HCT116 (cell line): ENCODE measurements at regions not wholly inside any gene's neighbourhood (a gene's known extent, or its start where the extent isn't known, plus 50 kb on each side); places are given as distances from the start of the nearest gene placed in this dataset.

Experiments
- ATAC-seq: fragments of 200-7000 bp; cut with Tn5 transposase; 2 replicates; pipeline ENCODE4 v1.9.1; 2020; ENCODE audit warnings: mild to moderate bottlenecking, moderate library complexity
- BruUV-seq: library from RNA; stranded (reverse); fragments of 400-500 nt; replicated peaks from 2 replicates; lab custom pipeline; 2021; lab: Mats Ljungman, UMichigan
- CTCF ChIA-PET: fragments of 300-600 bp; sonication (Branson Sonifier 250); formaldehyde crosslinking; loops from one replicate; lab custom pipeline; 2021; ENCODE audit warnings: antibody characterized with exemption; lab: Charles Lee
- POLR2A ChIA-PET: fragments of 300-600, 350-600 bp; sonication (Branson Sonifier 250); formaldehyde crosslinking; loops from one replicate; lab custom pipeline; 2021; ENCODE audit warnings: antibody characterized with exemption; lab: Charles Lee
- RAD21 ChIA-PET, 2 experiments: fragments of 300-600 bp; sonication (Branson Sonifier 250); formaldehyde crosslinking; loops; one replicate each; lab custom pipeline; 2023; ENCODE audit warnings: low total read pairs in 2 of 2; ENCODE audit not compliant: uncharacterized antibody in 2 of 2, unreplicated experiment in 2 of 2, low non-redundant PET in 1 of 2; lab: Charles Lee
- DNase-seq: peaks from one replicate; pipeline ENCODE4 v3.0.0-alpha.2; 2010; ENCODE audit warnings: low read depth, low spot score
- H2AFZ ChIP-seq: fragments of 200-600 bp; shearing (Covaris generic), sonication (generic); 2 replicates; pipeline ENCODE4 v1.6.1; 2017; ENCODE audit warnings: low read depth, mixed run types, mixed read lengths, antibody characterized with exemption, low read length; ENCODE audit not compliant: poor library complexity, severe bottlenecking
- H3K27ac ChIP-seq: 2 replicates; pipeline ENCODE4 v1.5.1; 2012; ENCODE audit warnings: low read depth, low read length
- H3K27me3 ChIP-seq: fragments of 200-600 bp; sonication (generic); 2 replicates; pipeline ENCODE4 v1.6.1; 2016; ENCODE audit warnings: mixed run types, low read length, mixed read lengths; ENCODE audit not compliant: insufficient read depth
- H3K36me3 ChIP-seq, 2 experiments: fragments of 200-500 bp in 1 of 2; fragments of 200-600 bp in 1 of 2; sonication (Bioruptor generic) in 1 of 2; sonication (generic) in 1 of 2; 2 replicates each; pipeline versions ENCODE4 v1.5.1 to v1.6.1; 2014 to 2016; ENCODE audit warnings: low read length in 2 of 2, inconsistent platforms in 1 of 2, mixed read lengths in 1 of 2, mixed run types in 1 of 2; ENCODE audit not compliant: insufficient read depth in 2 of 2, control insufficient read depth in 1 of 2
- H3K4me1 ChIP-seq, 2 experiments: fragments of 200-600 bp in 1 of 2; sonication (generic) in 1 of 2; 2 replicates each; pipeline versions ENCODE4 v1.5.1 to v1.6.1; 2012 to 2017; ENCODE audit warnings: low read length in 2 of 2, inconsistent platforms in 1 of 2, mild to moderate bottlenecking in 1 of 2, mixed read lengths in 1 of 2, mixed run types in 1 of 2, moderate library complexity in 1 of 2; ENCODE audit not compliant: insufficient read depth in 2 of 2, control insufficient read depth in 1 of 2
- H3K4me2 ChIP-seq: fragments of 200-600 bp; sonication (generic); 2 replicates; pipeline ENCODE4 v1.6.1; 2017; ENCODE audit warnings: mixed run types, low read length, mixed read lengths
- H3K4me3 ChIP-seq, 2 experiments: fragments of 200-600 bp in 1 of 2; sonication (generic) in 1 of 2; replicated peaks in 1 of 2; 2 replicates each; pipeline ENCODE4 v1.5.1; 2011 to 2016; ENCODE audit warnings: low read length in 2 of 2, control low read depth in 1 of 2, low read depth in 1 of 2, mild to moderate bottlenecking in 1 of 2, mixed read lengths in 1 of 2, mixed run types in 1 of 2
- H3K79me2 ChIP-seq: fragments of 200-600 bp; sonication (generic); 2 replicates; pipeline ENCODE4 v1.6.1; 2017; ENCODE audit warnings: mild to moderate bottlenecking, mixed run types, low read length, moderate library complexity, mixed read lengths; ENCODE audit not compliant: insufficient read depth
- H3K9ac ChIP-seq: fragments of 200-600 bp; sonication (generic); 2 replicates; pipeline ENCODE4 v1.6.1; 2016; ENCODE audit warnings: low read length, mixed read lengths
- H3K9me2 ChIP-seq: fragments of 200-600 bp; sonication (generic), shearing (Covaris generic); 2 replicates; pipeline ENCODE4 v1.6.1; 2017; ENCODE audit warnings: mixed run types, mild to moderate bottlenecking, moderate library complexity; ENCODE audit not compliant: insufficient read depth
- H3K9me3 ChIP-seq, 2 experiments: fragments of 200-500 bp in 1 of 2; fragments of 200-600 bp in 1 of 2; sonication (Bioruptor generic) in 1 of 2; sonication (generic) in 1 of 2; 2 replicates each; pipeline ENCODE4 v1.6.1; 2014 to 2017; ENCODE audit warnings: low read length in 2 of 2, mixed read lengths in 2 of 2, inconsistent platforms in 1 of 2, low read depth in 1 of 2, mild to moderate bottlenecking in 1 of 2, mixed run types in 1 of 2, moderate library complexity in 1 of 2; ENCODE audit not compliant: control insufficient read depth in 1 of 2, insufficient read depth in 1 of 2
- H4K20me1 ChIP-seq: fragments of 200-600 bp; sonication (generic), shearing (Covaris generic); 2 replicates; pipeline ENCODE4 v1.6.1; 2017; ENCODE audit warnings: mixed run types, mild to moderate bottlenecking, moderate library complexity; ENCODE audit not compliant: insufficient read depth
- CEBPB ChIP-seq: IDR thresholded peaks from 2 replicates; pipeline ENCODE4 v1.6.1; 2012; ENCODE audit warnings: low read depth
- EGR1 ChIP-seq: IDR thresholded peaks from 2 replicates; pipeline ENCODE4 v1.6.1; 2012; ENCODE audit warnings: low read depth
- FOSL1 ChIP-seq: IDR thresholded peaks from 2 replicates; pipeline ENCODE4 v1.6.1; 2012; ENCODE audit warnings: low read depth
- JUND ChIP-seq: IDR thresholded peaks from 2 replicates; pipeline ENCODE4 v1.6.1; 2012
- SIN3A ChIP-seq: IDR thresholded peaks from 2 replicates; pipeline ENCODE4 v1.6.1; 2012; ENCODE audit warnings: low read depth
- SP1 ChIP-seq: IDR thresholded peaks from 2 replicates; pipeline ENCODE4 v1.6.1; 2012; ENCODE audit warnings: low read depth
- TCF7L2 ChIP-seq: IDR thresholded peaks from 2 replicates; pipeline ENCODE4 v1.7.0; 2011; ENCODE audit warnings: borderline replicate concordance, inconsistent platforms; ENCODE audit not compliant: insufficient read depth, insufficient read length; ENCODE audit errors: extremely low read depth
- ZNF274 ChIP-seq: fragments of 200-500 bp; sonication (Bioruptor generic); IDR thresholded peaks from 2 replicates; pipeline ENCODE4 v1.6.1; 2014; ENCODE audit warnings: mild to moderate bottlenecking, low read depth, low read length, inconsistent platforms
- intact Hi-C: fragments of 100-400 bp; cut with micrococcal nuclease; formaldehyde crosslinking; loops from 2 replicates; pipeline ENCODE4 v1.10.0; 2022
- TF ChIP-seq, protein P1 (sequence below): IDR thresholded peaks from 2 replicates; pipeline ENCODE4 v1.6.1; 2012
- TF ChIP-seq, protein P2 (sequence below): IDR thresholded peaks from 2 replicates; pipeline ENCODE4 v1.6.1; 2011; ENCODE audit warnings: mild to moderate bottlenecking, low read length, moderate library complexity; ENCODE audit not compliant: insufficient replicate concordance; ENCODE audit errors: extremely low read depth
- TF ChIP-seq, protein P3 (sequence below), 3 experiments: fragments of 200-600 bp in 1 of 3; sonication (generic) in 1 of 3; IDR thresholded peaks in 2 of 3; conservative IDR thresholded peaks in 1 of 3; 2 replicates each; pipeline ENCODE4 v1.5.1; 2012 to 2017; ENCODE audit warnings: low read depth in 2 of 3, low read length in 2 of 3, antibody characterized with exemption in 1 of 3, borderline replicate concordance in 1 of 3, control low read depth in 1 of 3, mild to moderate bottlenecking in 1 of 3, mixed read lengths in 1 of 3, mixed run types in 1 of 3, moderate library complexity in 1 of 3; ENCODE audit not compliant: insufficient read depth in 1 of 3

DNA sequence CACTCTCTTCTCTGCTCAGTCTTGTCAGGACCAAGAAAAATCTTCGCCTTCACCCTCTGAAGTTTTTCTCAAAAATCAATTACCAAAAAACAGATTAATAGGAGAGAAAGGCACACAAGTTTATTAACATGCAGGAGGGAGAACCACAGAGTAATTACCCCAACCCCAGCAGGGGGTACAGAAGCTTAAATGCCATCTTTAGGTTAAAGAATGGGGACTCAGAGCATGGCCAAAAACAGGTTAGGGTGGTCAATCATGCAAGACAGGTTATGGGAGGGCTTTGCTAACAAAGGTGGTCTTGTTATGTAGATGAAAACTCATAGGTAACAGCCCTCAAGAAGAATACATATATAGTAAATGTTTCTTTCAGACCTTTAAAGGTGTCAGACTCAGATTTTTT lies 100.5 kb upstream of the BTN3A2 start:
- no peak overlapping the region for H2AFZ ChIP-seq
- no peaks in the 10 kb centered on the region for H3K9me3 ChIP-seq
- H3K36me3 ChIP-seq: no peaks in the 10 kb centered on the region
- POLR2A ChIA-PET: interaction anchor here (0.7 kb wide), 1 partner anchor 39 kb away, joined by 3 read pairs; a partner anchor contains a TSS
- ATAC-seq (no peak), DNase-seq (no peak)
- no TSS peak for BruUV-seq
- no peak overlapping the region for H3K4me3 ChIP-seq
- no peaks in the 10 kb centered on the region for H3K79me2 ChIP-seq
- no peaks in the 10 kb centered on the region for H4K20me1 ChIP-seq
- peaks cover 0 to 9% of the 10 kb centered on the region in 2 experiments; a peak in 2 of 4 replicates for H3K4me1 ChIP-seq
- no peak overlapping the region for H3K4me2 ChIP-seq
- H3K27me3 ChIP-seq: no peaks in the 10 kb centered on the region
- intact Hi-C loops: no loop called here
- no peak overlapping the region for H3K9ac ChIP-seq
- H3K27ac ChIP-seq: no peak overlapping the region
- TF ChIP-seq TCF7L2 (no peak), JUND (no peak), SIN3A (no peak), CEBPB (no peak)
- CTCF ChIA-PET: no interaction called here
- H3K9me2 ChIP-seq: no peaks in the 10 kb centered on the region
- RAD21 ChIA-PET: no interaction called here

DNA sequence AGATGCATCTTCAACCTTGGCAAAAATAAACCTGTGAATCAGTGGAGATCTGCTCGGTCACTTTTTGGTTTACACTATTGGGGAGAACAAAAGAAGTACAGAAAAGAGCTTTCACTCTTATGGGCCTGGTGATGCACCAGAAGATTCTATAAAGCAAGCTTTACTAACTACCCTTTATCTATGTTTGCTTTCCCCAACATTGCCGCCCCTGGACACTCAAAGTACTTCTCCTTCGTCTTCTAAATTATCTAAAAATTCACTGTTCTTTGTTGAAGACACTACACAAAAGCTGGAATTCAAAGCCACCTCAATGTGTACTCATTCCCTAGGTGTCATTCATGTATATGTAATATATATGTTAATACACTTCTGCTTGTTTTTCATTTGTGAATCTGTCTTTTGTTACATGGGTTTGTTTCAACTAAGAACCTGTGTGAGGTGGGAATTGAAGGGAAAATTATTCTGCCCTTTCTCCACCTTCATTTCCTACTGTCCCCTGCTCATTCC lies 97.9 kb upstream of the BTN3A2 start:
- ChIA-PET CTCF (no interaction called here), POLR2A (no interaction called here), RAD21 (no interaction called here)
- Histone ChIP-seq H3K9me2 (no peaks in the 10 kb centered on the region), H3K27ac (no peak overlapping the region), H2AFZ (no peak overlapping the region), H3K4me2 (no peak overlapping the region), H3K36me3 (no peaks in the 10 kb centered on the region), H4K20me1 (no peaks in the 10 kb centered on the region), H3K4me1 (peaks cover 0 to 9% of the 10 kb centered on the region in 2 experiments; a peak in 2 of 4 replicates), H3K27me3 (no peaks in the 10 kb centered on the region), H3K9me3 (no peaks in the 10 kb centered on the region), H3K9ac (no peak overlapping the region), H3K79me2 (no peaks in the 10 kb centered on the region), H3K4me3 (no peak overlapping the region)
- intact Hi-C loops: loop anchor here (5.0 kb wide), 1 partner anchor 35 kb away; a partner anchor contains a TSS
- BruUV-seq: no TSS peak
- DNase-seq: no peak
- no peak for TF ChIP-seq FOSL1
- no peak for TF ChIP-seq TCF7L2
- TF ChIP-seq, protein P1, sequence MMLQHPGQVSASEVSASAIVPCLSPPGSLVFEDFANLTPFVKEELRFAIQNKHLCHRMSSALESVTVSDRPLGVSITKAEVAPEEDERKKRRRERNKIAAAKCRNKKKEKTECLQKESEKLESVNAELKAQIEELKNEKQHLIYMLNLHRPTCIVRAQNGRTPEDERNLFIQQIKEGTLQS: no peak
- TF ChIP-seq SP1: no peak
- no peak for TF ChIP-seq EGR1
- no peak for TF ChIP-seq ZNF274
- TF ChIP-seq, protein P2, sequence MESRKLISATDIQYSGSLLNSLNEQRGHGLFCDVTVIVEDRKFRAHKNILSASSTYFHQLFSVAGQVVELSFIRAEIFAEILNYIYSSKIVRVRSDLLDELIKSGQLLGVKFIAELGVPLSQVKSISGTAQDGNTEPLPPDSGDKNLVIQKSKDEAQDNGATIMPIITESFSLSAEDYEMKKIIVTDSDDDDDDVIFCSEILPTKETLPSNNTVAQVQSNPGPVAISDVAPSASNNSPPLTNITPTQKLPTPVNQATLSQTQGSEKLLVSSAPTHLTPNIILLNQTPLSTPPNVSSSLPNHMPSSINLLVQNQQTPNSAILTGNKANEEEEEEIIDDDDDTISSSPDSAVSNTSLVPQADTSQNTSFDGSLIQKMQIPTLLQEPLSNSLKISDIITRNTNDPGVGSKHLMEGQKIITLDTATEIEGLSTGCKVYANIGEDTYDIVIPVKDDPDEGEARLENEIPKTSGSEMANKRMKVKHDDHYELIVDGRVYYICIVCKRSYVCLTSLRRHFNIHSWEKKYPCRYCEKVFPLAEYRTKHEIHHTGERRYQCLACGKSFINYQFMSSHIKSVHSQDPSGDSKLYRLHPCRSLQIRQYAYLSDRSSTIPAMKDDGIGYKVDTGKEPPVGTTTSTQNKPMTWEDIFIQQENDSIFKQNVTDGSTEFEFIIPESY: no peak
- TF ChIP-seq SIN3A: no peak
- TF ChIP-seq, protein P3, sequence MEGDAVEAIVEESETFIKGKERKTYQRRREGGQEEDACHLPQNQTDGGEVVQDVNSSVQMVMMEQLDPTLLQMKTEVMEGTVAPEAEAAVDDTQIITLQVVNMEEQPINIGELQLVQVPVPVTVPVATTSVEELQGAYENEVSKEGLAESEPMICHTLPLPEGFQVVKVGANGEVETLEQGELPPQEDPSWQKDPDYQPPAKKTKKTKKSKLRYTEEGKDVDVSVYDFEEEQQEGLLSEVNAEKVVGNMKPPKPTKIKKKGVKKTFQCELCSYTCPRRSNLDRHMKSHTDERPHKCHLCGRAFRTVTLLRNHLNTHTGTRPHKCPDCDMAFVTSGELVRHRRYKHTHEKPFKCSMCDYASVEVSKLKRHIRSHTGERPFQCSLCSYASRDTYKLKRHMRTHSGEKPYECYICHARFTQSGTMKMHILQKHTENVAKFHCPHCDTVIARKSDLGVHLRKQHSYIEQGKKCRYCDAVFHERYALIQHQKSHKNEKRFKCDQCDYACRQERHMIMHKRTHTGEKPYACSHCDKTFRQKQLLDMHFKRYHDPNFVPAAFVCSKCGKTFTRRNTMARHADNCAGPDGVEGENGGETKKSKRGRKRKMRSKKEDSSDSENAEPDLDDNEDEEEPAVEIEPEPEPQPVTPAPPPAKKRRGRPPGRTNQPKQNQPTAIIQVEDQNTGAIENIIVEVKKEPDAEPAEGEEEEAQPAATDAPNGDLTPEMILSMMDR (IDR thresholded peaks at IDR 0.05 in 2 of 3, conservative IDR thresholded peaks at IDR 0.05 in 1 of 3; ENCODE audit: borderline replicate concordance in 1 of 3, insufficient read depth in 1 of 3, low read depth in 2 of 3, low read length in 2 of 3): no peak
- no peak for ATAC-seq
